HG03442 (cell line): ENCODE measurements at regions not wholly inside any gene's neighbourhood (a gene's known extent, or its start where the extent isn't known, plus 50 kb on each side); places are given as distances from the start of the nearest gene placed in this dataset.

ENCODE experiments used
- ATAC-seq: cut with Tn5 transposase; IDR thresholded peaks from one replicate; pipeline ENCODE4 v1.9.1; 2021; ENCODE audit warnings: mild to moderate bottlenecking, moderate library complexity; ENCODE audit not compliant: unreplicated experiment

GRCh38 chr5:103428923-103429322 is 133.7 kb downstream of the NUDT12 start:
- ATAC-seq = no peak

- no peak for ATAC-seq
Observed at GRCh38 chr5:103428411-103428871, 134.1 kb downstream of the NUDT12 start.

GRCh38 chr5:103427326-103427725 is 135.3 kb downstream of the NUDT12 start:
- no peak for ATAC-seq

- ATAC-seq = no peak
Observed at GRCh38 chr5:103425686-103426454, 136.7 kb downstream of the NUDT12 start.

GRCh38 chr5:103424453-103425205 is 138.0 kb downstream of the NUDT12 start:
- no peak for ATAC-seq

GRCh38 chr5:103424026-103424425 is 138.6 kb downstream of the NUDT12 start:
- ATAC-seq = no peak

- ATAC-seq = no peak
Observed at GRCh38 chr5:103422756-103423155, 139.8 kb downstream of the NUDT12 start.

- no peak for ATAC-seq
Observed at GRCh38 chr5:103414604-103415003, 148.0 kb downstream of the NUDT12 start.

GRCh38 chr5:103411711-103412110 is 150.9 kb downstream of the NUDT12 start:
- ATAC-seq = no peak

GRCh38 chr5:103410172-103410571 is 151.6 kb downstream of the MACIR start:
- ATAC-seq = peak; percentile 98

GRCh38 chr5:103409013-103409670 is 150.6 kb downstream of the MACIR start:
- ATAC-seq = no peak

- no peak for ATAC-seq
Observed at GRCh38 chr5:103408408-103408807, 149.8 kb downstream of the MACIR start.

GRCh38 chr5:103407402-103407801 is 148.8 kb downstream of the MACIR start:
- ATAC-seq = no peak

GRCh38 chr5:103404483-103404882 is 145.9 kb downstream of the MACIR start:
- ATAC-seq = no peak

- no peak for ATAC-seq
Observed at GRCh38 chr5:103402851-103403250, 144.3 kb downstream of the MACIR start.

- ATAC-seq = no peak
Observed at GRCh38 chr5:103397739-103398581, 139.4 kb downstream of the MACIR start.

- no peak for ATAC-seq
Observed at GRCh38 chr5:103394676-103395075, 136.1 kb downstream of the MACIR start.

- ATAC-seq = no peak
Observed at GRCh38 chr5:103393101-103393754, 134.7 kb downstream of the MACIR start.

GRCh38 chr5:103391659-103392058 is 133.1 kb downstream of the MACIR start:
- no peak for ATAC-seq

GRCh38 chr5:103389846-103390245 is 131.3 kb downstream of the MACIR start:
- no peak for ATAC-seq
